BJ (cell line): ENCODE measurements at regions not wholly inside any gene's neighbourhood (a gene's known extent, or its start where the extent isn't known, plus 50 kb on each side); places are given as distances from the start of the nearest gene placed in this dataset.

Experiments used
- CTCF ChIA-PET: fragments of 350-600 bp; formaldehyde crosslinking; extraction: SDS; loops from one replicate; lab custom pipeline; 2021; ENCODE audit warnings: antibody characterized with exemption, inconsistent platforms; lab: Yijun Ruan, JAX
- POLR2A ChIA-PET: fragments of 300-600 bp; sonication (Branson Sonifier 250); formaldehyde crosslinking; extraction: SDS; loops from one replicate; lab custom pipeline; 2021; ENCODE audit warnings: antibody characterized with exemption; lab: Charles Lee
- DNase-seq: peaks from one replicate; pipeline ENCODE4 v3.0.0-alpha.2; 2011; ENCODE audit warnings: low read depth
- H3K27me3 ChIP-seq: 2 replicates; pipeline ENCODE4 v1.6.0; 2011; ENCODE audit warnings: low read length; ENCODE audit not compliant: control insufficient read depth, insufficient read depth
- H3K36me3 ChIP-seq: 2 replicates; pipeline ENCODE4 v1.5.1; 2011; ENCODE audit warnings: low read length; ENCODE audit not compliant: control insufficient read depth, insufficient read depth
- H3K4me3 ChIP-seq: 2 replicates; pipeline ENCODE4 v1.5.1; 2011; ENCODE audit warnings: low read depth, mild to moderate bottlenecking, control low read depth, low read length
- TF ChIP-seq, protein P1 (sequence below): IDR thresholded peaks from 2 replicates; pipeline ENCODE4 v1.5.1; 2011; ENCODE audit warnings: low read depth, mild to moderate bottlenecking, control low read depth, inconsistent platforms, low read length, moderate library complexity; ENCODE audit not compliant: insufficient read depth

GRCh38 chr7:106776618-106777347, 88.3 kb upstream of the PIK3CG start:
- Histone ChIP-seq H3K36me3 (no peaks in the 10 kb centered on the region), H3K4me3 (no peak overlapping the region), H3K27me3 (no peaks in the 10 kb centered on the region)
- DNase-seq: no peak
- ChIA-PET CTCF (interaction anchor here (0.8 kb wide), 1 partner anchor 12 kb away, joined by 3 read pairs; no protein-coding TSS in a partner anchor), POLR2A (no interaction called here)
- TF ChIP-seq, protein P1, sequence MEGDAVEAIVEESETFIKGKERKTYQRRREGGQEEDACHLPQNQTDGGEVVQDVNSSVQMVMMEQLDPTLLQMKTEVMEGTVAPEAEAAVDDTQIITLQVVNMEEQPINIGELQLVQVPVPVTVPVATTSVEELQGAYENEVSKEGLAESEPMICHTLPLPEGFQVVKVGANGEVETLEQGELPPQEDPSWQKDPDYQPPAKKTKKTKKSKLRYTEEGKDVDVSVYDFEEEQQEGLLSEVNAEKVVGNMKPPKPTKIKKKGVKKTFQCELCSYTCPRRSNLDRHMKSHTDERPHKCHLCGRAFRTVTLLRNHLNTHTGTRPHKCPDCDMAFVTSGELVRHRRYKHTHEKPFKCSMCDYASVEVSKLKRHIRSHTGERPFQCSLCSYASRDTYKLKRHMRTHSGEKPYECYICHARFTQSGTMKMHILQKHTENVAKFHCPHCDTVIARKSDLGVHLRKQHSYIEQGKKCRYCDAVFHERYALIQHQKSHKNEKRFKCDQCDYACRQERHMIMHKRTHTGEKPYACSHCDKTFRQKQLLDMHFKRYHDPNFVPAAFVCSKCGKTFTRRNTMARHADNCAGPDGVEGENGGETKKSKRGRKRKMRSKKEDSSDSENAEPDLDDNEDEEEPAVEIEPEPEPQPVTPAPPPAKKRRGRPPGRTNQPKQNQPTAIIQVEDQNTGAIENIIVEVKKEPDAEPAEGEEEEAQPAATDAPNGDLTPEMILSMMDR: no peak

- ChIA-PET POLR2A (no interaction called here), CTCF (interaction anchor here (0.6 to 0.8 kb wide), 2 partner anchors 160 to 606 kb away, joined by 3 to 4 read pairs; no protein-coding TSS in a partner anchor)
Observed at GRCh38 chr7:106777674-106778299, 87.3 kb upstream of the PIK3CG start.

DNA sequence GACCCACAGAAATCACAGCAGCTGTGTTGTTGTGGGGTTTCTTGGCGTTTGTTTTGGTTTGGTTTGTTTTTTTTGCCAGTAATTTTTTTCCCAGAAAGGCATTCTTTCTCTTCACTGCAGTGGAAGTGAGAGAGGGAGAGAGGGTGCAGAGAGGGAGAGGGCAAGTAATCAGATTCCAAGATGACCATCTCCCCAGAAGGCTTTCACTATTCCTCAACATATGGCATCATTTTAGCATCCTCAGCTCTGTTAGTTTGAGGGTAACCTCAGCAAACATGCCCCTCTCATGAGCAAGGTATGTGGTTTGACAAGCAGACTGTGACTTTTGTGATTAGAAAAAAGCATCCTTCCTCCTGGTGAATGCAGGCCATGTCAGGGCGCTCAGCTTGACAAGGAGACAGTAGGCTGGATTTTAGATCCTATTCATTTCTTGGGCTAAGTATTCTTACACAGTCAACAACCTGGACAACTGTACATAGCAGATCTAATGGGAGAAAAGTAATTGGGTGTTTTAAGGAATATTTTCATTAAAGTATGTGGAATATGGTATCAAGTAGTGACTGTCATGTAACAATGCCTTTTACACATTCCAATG, 86.3 kb upstream of the PIK3CG start:
- H3K4me3 ChIP-seq: no peak overlapping the region
- no peaks in the 10 kb centered on the region for H3K36me3 ChIP-seq
- TF ChIP-seq, protein P1: no peak
- H3K27me3 ChIP-seq: no peaks in the 10 kb centered on the region
- ChIA-PET CTCF (interaction anchor here (0.6 to 1.1 kb wide), 4 partner anchors 42 to 607 kb away, joined by 3 to 4 read pairs (median 4); no protein-coding TSS in a partner anchor), POLR2A (no interaction called here)
- DNase-seq: no peak

More at GRCh38 chr7:106777674-106778299, 87.3 kb upstream of the PIK3CG start:
- TF ChIP-seq, protein P1: no peak
- H3K4me3 ChIP-seq: no peak overlapping the region
- no peak for DNase-seq
- no peaks in the 10 kb centered on the region for H3K36me3 ChIP-seq
- no peaks in the 10 kb centered on the region for H3K27me3 ChIP-seq

DNA sequence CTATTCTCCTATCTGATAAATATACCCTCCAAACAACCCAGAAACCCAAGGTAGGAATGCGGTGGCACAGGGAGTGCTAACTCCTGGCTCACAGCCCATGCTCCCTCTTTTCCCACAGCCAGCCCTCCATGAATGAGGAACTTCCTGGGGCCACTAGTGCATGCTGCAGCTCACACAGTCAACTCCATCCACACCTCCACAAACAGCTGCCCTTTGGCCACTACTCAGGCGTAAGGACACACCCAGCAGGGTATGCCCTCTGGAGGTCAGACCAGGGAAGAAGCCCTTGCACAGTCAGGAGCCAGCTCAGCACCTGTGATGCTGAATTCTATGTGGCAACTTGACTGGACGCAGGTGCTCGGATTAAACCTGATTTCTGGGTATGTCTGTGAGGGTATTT, 85.2 kb upstream of the PIK3CG start:
- POLR2A ChIA-PET: no interaction called here
- Histone ChIP-seq H3K4me3 (no peak overlapping the region), H3K36me3 (no peaks in the 10 kb centered on the region), H3K27me3 (no peaks in the 10 kb centered on the region)
- CTCF ChIA-PET: interaction anchor here (0.6 to 1.5 kb wide), 3 partner anchors 10 to 370 kb away, joined by 3 to 4 read pairs (median 3); no protein-coding TSS in a partner anchor
- TF ChIP-seq, protein P1: no peak
- no peak for DNase-seq

GRCh38 chr7:106781007-106781406, 84.1 kb upstream of the PIK3CG start:
- Histone ChIP-seq H3K4me3 (no peak overlapping the region), H3K36me3 (no peaks in the 10 kb centered on the region), H3K27me3 (no peaks in the 10 kb centered on the region)
- DNase-seq: no peak
- POLR2A ChIA-PET: no interaction called here
- CTCF ChIA-PET: interaction anchor here (1.4 to 1.5 kb wide), 3 partner anchors 12 to 369 kb away, joined by 3 to 4 read pairs (median 3); no protein-coding TSS in a partner anchor
- TF ChIP-seq, protein P1: no peak
